Stimulated activated CD8-positive, alpha-beta memory T cell treated with anti-CD3 and anti-CD28 coated beads, Interleukin-7, amount 100 ng/mL, for 1 hour (primary cell): ENCODE measurements at regions not wholly inside any gene's neighbourhood (a gene's known extent, or its start where the extent isn't known, plus 50 kb on each side); places are given as distances from the start of the nearest gene placed in this dataset.

Experiments
- DNase-seq, 2 donors: peaks; one replicate each; pipeline ENCODE4 v3.0.0-alpha.2; 2020; ENCODE audit warnings: low read depth in 2 of 2

GRCh38 chr11:79683930-79684329 lies 243.1 kb upstream of the TENM4 start:
- DNase-seq = no peak

- no peak for DNase-seq
These were observed 238.1 kb upstream of the TENM4 start for GRCh38 chr11:79678780-79679452.

- no peak for DNase-seq
These were observed 235.6 kb upstream of the TENM4 start for GRCh38 chr11:79676396-79676795.

- no peak for DNase-seq
These were observed 234.3 kb upstream of the TENM4 start for GRCh38 chr11:79675081-79675480.

- no peak for DNase-seq
These were observed 232.0 kb upstream of the TENM4 start for GRCh38 chr11:79672786-79673185.

GRCh38 chr11:79671401-79671800 lies 230.6 kb upstream of the TENM4 start:
- no peak for DNase-seq

GRCh38 chr11:79670882-79671281 lies 230.1 kb upstream of the TENM4 start:
- DNase-seq = no peak

- no peak for DNase-seq
These were observed 227.7 kb upstream of the TENM4 start for GRCh38 chr11:79668575-79668974.

GRCh38 chr11:79667380-79667779 lies 226.6 kb upstream of the TENM4 start:
- DNase-seq = no peak

GRCh38 chr11:79663017-79663416 lies 222.2 kb upstream of the TENM4 start:
- no peak for DNase-seq

GRCh38 chr11:79661373-79661772 lies 220.5 kb upstream of the TENM4 start:
- no peak for DNase-seq

GRCh38 chr11:79648766-79649520 lies 208.1 kb upstream of the TENM4 start:
- no peak for DNase-seq

- DNase-seq = no peak
These were observed 196.4 kb upstream of the TENM4 start for GRCh38 chr11:79637219-79637618.

- no peak for DNase-seq
These were observed 194.1 kb upstream of the TENM4 start for GRCh38 chr11:79634905-79635304.

- no peak for DNase-seq
These were observed 186.5 kb upstream of the TENM4 start for GRCh38 chr11:79627281-79627680.

- no peak for DNase-seq
These were observed 185.6 kb upstream of the TENM4 start for GRCh38 chr11:79626135-79627075.

GRCh38 chr11:79623375-79623774 lies 182.5 kb upstream of the TENM4 start:
- no peak for DNase-seq

- no peak for DNase-seq
These were observed 176.7 kb upstream of the TENM4 start for GRCh38 chr11:79617561-79617960.

GRCh38 chr11:79616392-79616851 lies 175.6 kb upstream of the TENM4 start:
- no peak for DNase-seq

- no peak for DNase-seq
These were observed 174.6 kb upstream of the TENM4 start for GRCh38 chr11:79615425-79615824.

GRCh38 chr11:79610678-79611077 lies 169.8 kb upstream of the TENM4 start:
- DNase-seq = no peak

GRCh38 chr11:79610139-79610538 lies 169.3 kb upstream of the TENM4 start:
- no peak for DNase-seq
